Natural killer cell (primary cell): ENCODE measurements at regions not wholly inside any gene's neighbourhood (a gene's known extent, or its start where the extent isn't known, plus 50 kb on each side); places are given as distances from the start of the nearest gene placed in this dataset.

Experiments used
- ATAC-seq, 3 donors: fragments of 150-1000 bp in 2 of 3; fragments of 200-7000 bp in 1 of 3; cut with Tn5 transposase; 1 replicate in 1 of 3; 2 replicates in 2 of 3; pipeline ENCODE4 v1.10.0; 2021; ENCODE audit warnings: mild to moderate bottlenecking in 2 of 3, moderate library complexity in 2 of 3
- DNase-seq, 2 donors: peaks; one replicate each; pipeline versions ENCODE4 v3.0.0 to v3.0.0-alpha.2; 2013 to 2021; ENCODE audit warnings: mixed read lengths in 1 of 2
- H3K27ac ChIP-seq: one replicate; pipeline ENCODE4 v1.5.1; 2013; ENCODE audit warnings: mild to moderate bottlenecking, low read length
- H3K27me3 ChIP-seq: one replicate; pipeline ENCODE4 v1.6.1; 2013; ENCODE audit warnings: low read length; ENCODE audit not compliant: control insufficient read depth, insufficient read depth
- H3K36me3 ChIP-seq: one replicate; pipeline ENCODE4 v1.6.1; 2013; ENCODE audit warnings: low read length; ENCODE audit not compliant: control insufficient read depth, insufficient read depth
- H3K4me1 ChIP-seq: one replicate; pipeline ENCODE4 v1.6.1; 2013; ENCODE audit warnings: low read length; ENCODE audit not compliant: control insufficient read depth, insufficient read depth
- H3K4me3 ChIP-seq: one replicate; pipeline ENCODE4 v1.5.1; 2013; ENCODE audit warnings: low read length
- H3K9me3 ChIP-seq: one replicate; pipeline ENCODE4 v1.6.1; 2013; ENCODE audit warnings: low read length; ENCODE audit not compliant: control insufficient read depth, insufficient read depth
- H3K27ac Mint-ChIP-seq, 2 donors: one replicate each; pipeline ENCODE4 v1.8.0; 2022; ENCODE audit warnings: mild to moderate bottlenecking in 2 of 2, mixed read lengths in 2 of 2, moderate library complexity in 1 of 2
- H3K27me3 Mint-ChIP-seq, 2 donors: one replicate each; pipeline ENCODE4 v1.8.0; 2022; ENCODE audit warnings: low read depth in 2 of 2, mixed read lengths in 2 of 2
- H3K36me3 Mint-ChIP-seq: one replicate; pipeline ENCODE4 v1.8.0; 2022; ENCODE audit warnings: mixed read lengths
- H3K4me1 Mint-ChIP-seq, 2 donors: one replicate each; pipeline ENCODE4 v1.8.0; 2022; ENCODE audit warnings: mixed read lengths in 2 of 2
- H3K4me3 Mint-ChIP-seq: one replicate; pipeline ENCODE4 v1.8.0; 2022; ENCODE audit warnings: mild to moderate bottlenecking, moderate library complexity, mixed read lengths
- H3K9me3 Mint-ChIP-seq, 2 donors: one replicate each; pipeline ENCODE4 v1.8.0; 2022; ENCODE audit warnings: mixed read lengths in 2 of 2
- WGBS: methylation state at CpG from one replicate; pipeline ENCODE4 v1.1.7; 2013; ENCODE audit warnings: missing lambda C conversion rate; ENCODE audit not compliant: insufficient coverage; 5-methylcytosine and 5-hydroxymethylcytosine counted together
- intact Hi-C: fragments of 100-400 bp; cut with micrococcal nuclease; formaldehyde crosslinking; loops from one replicate; pipeline ENCODE4 v1.14.2; 2022
- TF ChIP-seq, protein P1 (sequence below): fragments of 200-600 bp; IDR thresholded peaks from one replicate; pipeline ENCODE4 v1.8.0; 2022; ENCODE audit warnings: antibody characterized with exemption

DNA sequence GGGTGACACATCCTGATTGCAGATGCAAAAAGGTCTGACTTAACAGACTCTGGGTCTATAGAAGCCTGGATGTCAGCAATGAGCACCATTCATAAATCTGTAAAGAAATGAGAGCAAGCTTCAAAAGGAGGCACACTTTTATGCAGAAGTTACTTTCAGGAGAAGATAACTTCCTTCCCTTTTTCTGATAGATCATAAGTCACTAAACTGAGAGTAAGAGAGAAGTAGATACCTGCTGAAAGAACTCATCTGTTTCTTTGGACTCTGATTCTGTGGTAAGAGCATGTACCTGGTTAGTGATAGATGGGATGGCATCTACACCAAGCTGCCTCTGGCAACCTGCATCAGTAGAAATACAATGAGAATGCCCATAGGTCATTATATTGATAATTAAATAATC lies 525.6 kb downstream of the CETN3 start:
- intact Hi-C loops, result no loop called here
- TF ChIP-seq, protein P1, sequence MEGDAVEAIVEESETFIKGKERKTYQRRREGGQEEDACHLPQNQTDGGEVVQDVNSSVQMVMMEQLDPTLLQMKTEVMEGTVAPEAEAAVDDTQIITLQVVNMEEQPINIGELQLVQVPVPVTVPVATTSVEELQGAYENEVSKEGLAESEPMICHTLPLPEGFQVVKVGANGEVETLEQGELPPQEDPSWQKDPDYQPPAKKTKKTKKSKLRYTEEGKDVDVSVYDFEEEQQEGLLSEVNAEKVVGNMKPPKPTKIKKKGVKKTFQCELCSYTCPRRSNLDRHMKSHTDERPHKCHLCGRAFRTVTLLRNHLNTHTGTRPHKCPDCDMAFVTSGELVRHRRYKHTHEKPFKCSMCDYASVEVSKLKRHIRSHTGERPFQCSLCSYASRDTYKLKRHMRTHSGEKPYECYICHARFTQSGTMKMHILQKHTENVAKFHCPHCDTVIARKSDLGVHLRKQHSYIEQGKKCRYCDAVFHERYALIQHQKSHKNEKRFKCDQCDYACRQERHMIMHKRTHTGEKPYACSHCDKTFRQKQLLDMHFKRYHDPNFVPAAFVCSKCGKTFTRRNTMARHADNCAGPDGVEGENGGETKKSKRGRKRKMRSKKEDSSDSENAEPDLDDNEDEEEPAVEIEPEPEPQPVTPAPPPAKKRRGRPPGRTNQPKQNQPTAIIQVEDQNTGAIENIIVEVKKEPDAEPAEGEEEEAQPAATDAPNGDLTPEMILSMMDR, result no peak
- no peaks in the 10 kb centered on the region for H3K27me3 ChIP-seq

DNA sequence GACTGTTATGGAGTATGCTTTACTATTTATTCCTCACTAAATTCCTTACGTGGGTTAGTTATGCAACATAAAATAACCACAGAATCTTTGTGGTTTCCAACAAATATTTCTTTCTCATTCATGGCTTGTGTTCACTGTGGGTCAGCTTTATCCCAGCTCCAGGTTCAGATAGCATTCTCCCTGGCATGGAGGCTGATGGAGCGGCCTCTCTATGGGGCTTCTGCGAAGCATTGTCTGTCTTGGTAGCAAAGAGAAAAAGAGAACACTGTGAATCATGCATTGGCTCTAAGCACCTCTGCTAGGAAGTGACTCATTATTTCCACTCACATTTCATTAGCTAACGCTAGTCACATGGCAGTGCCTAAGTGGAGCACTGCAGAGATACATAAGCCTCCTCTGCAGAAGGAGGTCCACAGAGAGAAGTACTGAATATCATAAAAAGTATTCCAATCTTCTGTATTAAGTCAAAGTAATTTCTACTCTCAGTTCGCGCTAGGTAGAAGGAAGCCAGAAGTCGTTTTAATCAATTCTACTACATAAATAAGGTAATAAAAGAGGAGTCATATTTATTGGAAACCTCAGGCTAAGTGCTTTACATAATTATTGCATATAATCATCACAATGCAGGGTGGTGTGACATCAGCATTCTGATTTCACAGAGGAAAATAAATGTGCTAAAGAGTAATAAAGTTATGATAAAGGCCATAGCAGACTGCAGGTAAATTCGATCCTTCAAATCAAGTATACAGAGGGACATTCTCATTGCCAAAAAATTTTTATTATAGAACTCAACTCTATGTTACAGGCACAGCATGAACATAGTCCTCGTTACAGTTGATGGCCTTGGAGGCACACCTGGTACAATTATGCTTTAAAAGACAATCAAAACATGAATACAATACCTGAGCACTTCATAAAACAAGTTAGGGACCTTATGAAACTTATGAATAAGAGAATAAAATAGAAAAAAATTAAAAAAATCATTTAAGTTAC lies 531.1 kb downstream of the CETN3 start:
- Histone ChIP-seq H3K27me3 (no peaks in the 10 kb centered on the region), H3K9me3 (peaks cover 2% of the 10 kb centered on the region), H3K4me3 (no peak overlapping the region), H3K36me3 (no peaks in the 10 kb centered on the region), H3K4me1 (no peaks in the 10 kb centered on the region), H3K27ac (no peak overlapping the region)
- ATAC-seq (no peak), DNase-seq (no peak)
- Mint-ChIP-seq H3K4me3 (no peak overlapping the region), H3K4me1 (no peaks in the 10 kb centered on the region), H3K27me3 (no peaks in the 10 kb centered on the region), H3K36me3 (no peaks in the 10 kb centered on the region), H3K27ac (no peak overlapping the region), H3K9me3 (peaks cover 0 to 3% of the 10 kb centered on the region in 2 donors)
- WGBS, result 82% methylated on average over 5 of the region's 9 CpGs
- intact Hi-C loops, result no loop called here
- TF ChIP-seq, protein P1, result no peak

More for the DNA sequence above, 525.6 kb downstream of the CETN3 start:
- peaks cover 2% of the 10 kb centered on the region for H3K9me3 ChIP-seq
- H3K27ac ChIP-seq, result no peak overlapping the region
- H3K27me3 Mint-ChIP-seq, result no peaks in the 10 kb centered on the region
- DNase-seq (no peak), ATAC-seq (no peak)
- no peaks in the 10 kb centered on the region for H3K4me1 ChIP-seq
- H3K27ac Mint-ChIP-seq, result no peak overlapping the region
- H3K4me3 Mint-ChIP-seq, result no peak overlapping the region
- no peaks in the 10 kb centered on the region for H3K36me3 Mint-ChIP-seq
- no peak overlapping the region for H3K4me3 ChIP-seq
- H3K4me1 Mint-ChIP-seq, result no peaks in the 10 kb centered on the region
- H3K36me3 ChIP-seq, result no peaks in the 10 kb centered on the region
- H3K9me3 Mint-ChIP-seq, result peaks cover 0 to 8% of the 10 kb centered on the region in 2 donors

DNA sequence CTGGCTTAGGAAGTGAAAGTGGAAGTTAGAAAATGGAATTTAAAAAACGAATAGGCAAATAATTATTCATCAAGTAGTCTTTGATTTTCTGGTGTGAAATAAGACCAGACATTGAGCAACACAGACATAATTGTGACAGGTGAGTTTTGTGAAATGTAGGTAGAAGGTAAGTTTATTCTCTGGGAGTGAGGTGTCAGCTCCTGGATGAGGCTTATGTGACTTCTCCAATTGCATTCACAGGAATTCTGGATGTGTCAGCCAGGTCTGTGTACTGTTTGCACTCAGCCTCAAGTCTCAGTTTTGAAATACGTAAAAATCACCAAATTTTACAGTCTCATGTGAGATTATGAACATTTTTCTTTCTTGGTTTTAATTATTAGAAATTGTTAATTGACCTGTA lies 537.6 kb downstream of the CETN3 start:
- H3K4me1 ChIP-seq, result no peaks in the 10 kb centered on the region
- DNase-seq, result no peak
- no peak overlapping the region for H3K27ac Mint-ChIP-seq
- intact Hi-C loops, result no loop called here
- no peak overlapping the region for H3K27ac ChIP-seq
- no peaks in the 10 kb centered on the region for H3K27me3 ChIP-seq
- H3K9me3 Mint-ChIP-seq, result peaks cover 0 to 2% of the 10 kb centered on the region in 2 donors
- H3K36me3 Mint-ChIP-seq, result no peaks in the 10 kb centered on the region
- no peak overlapping the region for H3K4me3 ChIP-seq
- no peaks in the 10 kb centered on the region for H3K9me3 ChIP-seq
- H3K27me3 Mint-ChIP-seq, result no peaks in the 10 kb centered on the region
- no peak overlapping the region for H3K4me3 Mint-ChIP-seq
- TF ChIP-seq, protein P1, result no peak
- no peaks in the 10 kb centered on the region for H3K36me3 ChIP-seq
- WGBS, result 55% methylated on average over 2 of the region's 2 CpGs
- no peaks in the 10 kb centered on the region for H3K4me1 Mint-ChIP-seq
- ATAC-seq, result no peak
